WTC11 (cell line): ENCODE measurements at regions not wholly inside any gene's neighbourhood (a gene's known extent, or its start where the extent isn't known, plus 50 kb on each side); places are given as distances from the start of the nearest gene placed in this dataset.
A peak's percentile ranks its signal among the peaks of the same experiment; 100 is the strongest.
"Not testable (repeated sequence)": the region's sequence is repeated elsewhere in the genome, so short reads cannot be mapped to it uniquely, and the experiment has no call there.

Experiments used
- ATAC-seq: fragments of 200-7000 bp; cut with Tn5 transposase; 2 replicates; pipeline ENCODE4 v1.10.0; 2021; ENCODE audit warnings: mild to moderate bottlenecking, moderate library complexity
- CTCF ChIA-PET: fragments of 300-600 bp; sonication (Branson Sonifier 250); formaldehyde crosslinking; loops from one replicate; lab custom pipeline; 2021; ENCODE audit warnings: antibody characterized with exemption; lab: Charles Lee
- POLR2A ChIA-PET: fragments of 350-600 bp; sonication (Branson Sonifier 250); formaldehyde crosslinking; loops from one replicate; lab custom pipeline; 2021; ENCODE audit warnings: antibody characterized with exemption; lab: Charles Lee
- DNase-seq: peaks from one replicate; pipeline ENCODE4 v3.0.0; 2021; ENCODE audit warnings: low spot score
- H3K27ac Mint-ChIP-seq: 2 replicates; pipeline ENCODE4 v1.8.0; 2021; ENCODE audit warnings: mixed read lengths
- H3K27me3 Mint-ChIP-seq: 2 replicates; pipeline ENCODE4 v1.8.0; 2021; ENCODE audit warnings: low read depth, mild to moderate bottlenecking, moderate library complexity, mixed read lengths
- H3K36me3 Mint-ChIP-seq: 2 replicates; pipeline ENCODE4 v1.8.0; 2021; ENCODE audit warnings: mixed read lengths
- H3K4me1 Mint-ChIP-seq: 2 replicates; pipeline ENCODE4 v1.8.0; 2022; ENCODE audit warnings: mixed read lengths
- H3K4me3 Mint-ChIP-seq: 2 replicates; pipeline ENCODE4 v1.8.0; 2021; ENCODE audit warnings: mild to moderate bottlenecking, moderate library complexity, mixed read lengths
- H3K9me3 Mint-ChIP-seq: 2 replicates; pipeline ENCODE4 v1.8.0; 2021; ENCODE audit warnings: mixed read lengths
- OVOL2 ChIP-seq: fragments of 250-450 bp; sonication (Bioruptor Pico); IDR thresholded peaks from 2 replicates; pipeline ENCODE4 v1.9.0; 2021; ENCODE audit warnings: mild to moderate bottlenecking, borderline replicate concordance
- USF2 ChIP-seq: sonication (generic); formaldehyde crosslinking; IDR thresholded peaks from 2 replicates; pipeline ENCODE4 v1.8.1; 2023; ENCODE audit warnings: mild to moderate bottlenecking, missing genetic modification reagents, moderate library complexity
- ZNF232 ChIP-seq: sonication (generic); formaldehyde crosslinking; IDR thresholded peaks from 2 replicates; pipeline ENCODE4 v1.8.0; 2022; ENCODE audit warnings: mild to moderate bottlenecking, missing genetic modification reagents
- ZNF263 ChIP-seq: sonication (generic); formaldehyde crosslinking; IDR thresholded peaks from 2 replicates; pipeline ENCODE4 v1.8.1; 2022; ENCODE audit warnings: low read depth, mild to moderate bottlenecking, moderate library complexity, missing genetic modification reagents

GRCh38 chrX:130566028-130566683 lies 164.4 kb downstream of the RBMX2 start:
- ChIA-PET CTCF (interaction anchor here (1.4 to 1.7 kb wide), 2 partner anchors 10 to 26 kb away, joined by 4 read pairs; no protein-coding TSS in a partner anchor), POLR2A (no interaction called here)
- Mint-ChIP-seq H3K27me3 (no peaks in the 10 kb centered on the region; the same call in 1 of the 2 replicates), H3K9me3 (peaks cover 4% of the 10 kb centered on the region; the same call in 1 of the 2 replicates), H3K36me3 (no peaks in the 10 kb centered on the region), H3K27ac (no peak overlapping the region), H3K4me1 (peaks cover 12% of the 10 kb centered on the region), H3K4me3 (no peak overlapping the region)
- TF ChIP-seq ZNF263 (no peak), ZNF232 (CRISPR knock-in tag) (no peak), USF2 (CRISPR knock-in tag) (peak; percentile 49), OVOL2 (CRISPR knock-in tag) (no peak)
- DNase-seq (no peak), ATAC-seq (peak; percentile 39; the same call in 1 of the 2 replicates)

- H3K4me3 Mint-ChIP-seq, DNase-seq, H3K36me3 Mint-ChIP-seq, H3K27me3 Mint-ChIP-seq, H3K4me1 Mint-ChIP-seq, H3K27ac Mint-ChIP-seq, H3K9me3 Mint-ChIP-seq, POLR2A ChIA-PET, ATAC-seq, CTCF ChIA-PET: not testable (repeated sequence)
Measured at GRCh38 chrX:130573030-130573429, 171.2 kb downstream of the RBMX2 start.
